Left forelimb (tissue), 1 donor: ENCODE measurements at regions not wholly inside any gene's neighbourhood (a gene's known extent, or its start where the extent isn't known, plus 50 kb on each side); places are given as distances from the start of the nearest gene placed in this dataset.
A peak's percentile ranks its signal among the peaks of the same experiment; 100 is the strongest.

Experiments used
- DNase-seq: peaks from one replicate; pipeline ENCODE4 v3.0.0-alpha.2; 2018; ENCODE audit warnings: low spot score

GRCh38 chr16:80079072-80079471 is 461.7 kb upstream of the DYNLRB2 start:
- DNase-seq, result no peak

DNA sequence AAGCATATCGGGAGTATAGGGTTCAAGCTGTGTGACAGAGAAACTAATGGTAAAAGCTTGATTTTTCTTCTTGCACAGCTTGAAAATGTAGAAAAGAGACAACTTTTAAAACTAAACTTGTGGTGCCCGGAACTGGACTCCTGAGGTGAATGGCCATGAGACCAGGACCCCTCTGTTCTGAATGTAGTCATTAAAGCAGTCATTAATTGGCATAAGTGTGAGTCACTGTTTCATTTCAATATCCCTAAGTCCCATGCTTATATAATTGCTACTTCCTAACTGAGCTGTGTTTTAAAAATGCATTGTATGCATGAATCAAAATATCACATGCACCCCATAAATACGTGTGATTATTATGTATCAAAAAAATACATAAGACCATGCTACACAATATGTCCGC is 463.1 kb upstream of the DYNLRB2 start:
- DNase-seq, result no peak

DNA sequence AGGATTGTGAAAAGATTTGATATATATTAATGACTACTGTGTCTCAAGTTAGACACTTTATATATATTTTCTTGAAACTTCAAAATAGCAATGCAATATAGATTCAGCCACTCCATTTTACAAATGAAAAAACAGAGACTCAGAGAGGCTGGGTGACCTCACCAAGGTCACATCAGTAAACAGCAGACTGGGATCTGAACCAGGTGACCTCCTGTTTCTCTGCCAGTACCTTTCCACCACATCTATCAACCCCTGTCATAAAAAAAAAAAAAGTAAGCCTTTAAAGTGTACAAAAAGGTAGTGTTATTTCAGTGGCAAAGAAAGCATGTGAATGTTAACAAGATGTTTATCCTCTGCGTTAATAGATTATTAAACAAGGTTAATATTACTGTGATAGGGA is 466.5 kb upstream of the DYNLRB2 start:
- DNase-seq, result no peak

- DNase-seq, result no peak
Measured at GRCh38 chr16:80071964-80072456, 468.8 kb upstream of the DYNLRB2 start.

DNA sequence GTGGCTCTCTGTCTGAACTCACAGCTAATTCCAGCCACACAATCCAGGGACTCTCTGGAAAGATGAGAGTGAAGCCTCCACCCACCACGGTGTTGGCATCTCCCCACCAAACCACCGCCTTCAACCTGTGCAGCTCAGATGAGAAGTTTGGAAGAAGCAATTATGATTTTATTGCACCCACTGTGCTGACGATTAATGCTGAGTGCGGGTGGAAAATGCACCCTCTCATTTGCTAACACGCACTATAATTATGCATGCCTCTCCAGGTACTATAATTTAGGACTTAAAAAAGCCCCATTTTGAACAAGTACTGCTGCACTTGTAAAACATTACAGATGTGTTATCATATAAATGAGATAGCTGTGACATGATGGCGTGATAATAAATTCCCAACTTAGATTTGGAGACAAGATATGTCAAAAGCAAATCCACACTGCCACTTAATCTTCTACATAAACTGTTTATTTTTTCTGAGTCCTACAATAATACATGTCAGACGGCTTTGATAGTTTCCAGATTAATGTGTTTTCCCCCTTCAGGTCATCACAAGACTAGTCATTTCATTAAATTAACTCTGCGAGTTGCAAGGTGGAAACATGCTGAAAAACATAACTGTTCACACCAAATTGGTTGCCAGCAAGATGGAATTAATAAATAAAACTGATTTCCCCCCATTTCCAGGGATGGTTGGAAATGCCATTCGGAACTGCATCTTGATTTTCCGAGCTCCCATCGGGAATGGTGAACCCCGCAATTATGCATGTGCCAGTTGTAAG is 466.5 kb upstream of the MAF start:
- DNase-seq, result no peak

DNA sequence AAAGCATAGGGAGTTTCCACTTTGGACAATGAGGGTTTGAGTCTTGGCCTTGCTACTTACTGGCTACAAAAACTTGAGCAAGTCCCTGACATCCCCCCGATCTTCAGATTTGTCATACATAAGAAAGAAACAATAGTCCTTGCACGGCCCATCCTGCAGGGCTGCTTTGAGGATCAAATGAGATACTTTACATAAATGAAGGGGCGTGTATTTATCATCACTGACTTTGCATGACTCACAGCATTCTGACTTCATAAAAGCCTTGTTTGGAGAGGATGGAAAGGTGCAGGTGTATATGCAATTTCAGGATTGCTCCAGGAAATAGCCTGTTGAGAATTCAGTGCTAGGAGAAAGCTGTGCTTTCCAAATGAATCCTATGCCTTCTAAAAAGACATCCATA is 465.0 kb upstream of the MAF start:
- no peak for DNase-seq

DNA sequence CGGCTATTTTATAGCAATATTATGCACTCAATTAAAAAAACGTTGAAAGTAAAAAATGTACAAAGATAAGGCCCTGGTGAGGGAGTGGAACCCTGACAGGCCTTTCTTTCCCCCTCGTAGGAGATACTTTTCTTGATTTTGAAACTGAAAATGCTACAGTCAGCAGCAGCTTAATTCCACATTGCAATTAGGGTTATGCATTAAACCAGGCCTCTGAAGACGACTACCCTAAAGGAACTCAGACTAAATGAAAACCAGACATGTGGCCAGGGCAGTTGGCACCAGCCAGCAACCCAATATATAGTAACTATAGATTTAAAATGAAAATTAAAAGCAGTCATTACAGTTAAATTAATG is 463.2 kb upstream of the MAF start:
- DNase-seq, result no peak

GRCh38 chr16:80063031-80063712 is 462.6 kb upstream of the MAF start:
- no peak for DNase-seq

- DNase-seq, result no peak
Measured at GRCh38 chr16:80062361-80063030, 462.0 kb upstream of the MAF start.

DNA sequence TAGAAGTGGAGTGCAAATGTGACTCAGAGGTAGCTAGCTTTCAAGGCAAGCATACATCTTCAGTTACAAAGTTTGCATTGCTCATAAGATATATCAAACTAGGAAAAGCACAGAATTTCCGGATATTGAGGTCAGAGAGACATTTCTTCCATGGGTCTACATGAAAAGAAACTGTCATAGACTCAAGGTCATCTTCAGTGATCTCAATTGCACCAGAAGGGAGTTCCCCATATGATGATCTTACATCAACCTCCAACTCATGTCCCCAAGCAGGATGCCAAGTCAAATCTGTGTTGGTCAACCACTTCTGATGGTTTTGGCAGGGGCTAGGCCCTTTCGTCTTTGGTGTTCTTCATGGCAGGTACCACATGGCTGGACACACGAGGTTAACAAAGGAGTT is 459.9 kb upstream of the MAF start:
- no peak for DNase-seq

DNA sequence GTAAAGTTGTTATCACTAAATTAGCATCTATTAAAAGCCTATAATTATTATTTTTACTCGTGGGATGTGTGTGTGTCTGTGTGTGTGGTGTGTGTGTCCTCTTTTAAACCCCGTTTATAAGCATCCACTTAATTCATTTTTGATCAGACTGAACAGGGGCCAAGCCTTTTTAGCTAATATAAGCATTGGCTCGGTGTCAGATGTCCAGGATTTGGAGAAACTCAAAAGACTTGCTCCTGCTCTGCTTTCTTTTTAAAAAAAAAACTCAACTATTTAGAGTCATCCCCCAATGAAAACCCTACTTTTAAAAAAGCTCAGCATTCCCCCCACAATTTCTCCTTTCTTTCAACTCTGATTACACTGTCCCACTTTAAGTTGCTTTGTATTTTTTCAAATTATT is 459.3 kb upstream of the MAF start:
- no peak for DNase-seq

DNA sequence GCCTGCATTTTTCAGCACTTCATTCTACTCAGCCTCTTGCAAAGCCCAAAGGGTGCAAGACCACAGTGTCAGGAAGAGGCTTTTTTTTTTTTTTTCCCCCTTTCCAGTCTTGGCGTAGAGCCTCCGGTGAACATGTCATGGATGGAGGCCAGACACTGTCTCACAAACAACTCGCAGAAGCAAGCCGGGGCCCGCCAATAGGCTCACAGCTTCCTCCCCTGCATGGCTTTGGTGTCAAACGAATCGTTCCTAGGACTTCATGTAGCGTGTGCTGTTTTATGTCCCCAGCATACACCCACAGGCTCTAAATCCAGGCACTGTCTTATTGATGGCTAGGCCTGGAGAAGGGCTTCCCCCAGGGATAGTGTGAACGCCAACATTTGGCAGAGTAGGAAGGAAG is 457.7 kb upstream of the MAF start:
- DNase-seq, result peak; percentile 69

GRCh38 chr16:80056324-80056723 is 455.8 kb upstream of the MAF start:
- DNase-seq, result no peak

DNA sequence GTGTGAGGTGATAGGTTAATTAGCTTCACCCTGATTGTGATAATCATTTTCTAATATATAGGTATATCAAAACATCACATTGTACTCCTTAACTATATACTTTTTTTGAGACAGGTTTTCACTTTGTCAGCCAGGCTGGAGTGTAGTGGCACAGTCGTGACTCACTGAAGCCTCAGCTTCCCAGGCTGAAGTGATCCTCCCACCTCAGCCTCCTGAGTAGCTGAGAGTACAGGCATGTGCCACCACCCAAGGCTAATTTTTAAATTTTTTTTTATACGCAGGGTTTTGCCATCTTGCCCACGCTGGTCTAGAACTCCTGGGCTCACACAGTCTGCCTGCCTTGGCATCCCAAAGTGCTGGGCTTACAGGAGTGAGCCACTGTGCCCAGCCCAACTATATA is 455.3 kb upstream of the MAF start:
- DNase-seq, result no peak

GRCh38 chr16:80054647-80055046 is 454.1 kb upstream of the MAF start:
- DNase-seq, result no peak

DNA sequence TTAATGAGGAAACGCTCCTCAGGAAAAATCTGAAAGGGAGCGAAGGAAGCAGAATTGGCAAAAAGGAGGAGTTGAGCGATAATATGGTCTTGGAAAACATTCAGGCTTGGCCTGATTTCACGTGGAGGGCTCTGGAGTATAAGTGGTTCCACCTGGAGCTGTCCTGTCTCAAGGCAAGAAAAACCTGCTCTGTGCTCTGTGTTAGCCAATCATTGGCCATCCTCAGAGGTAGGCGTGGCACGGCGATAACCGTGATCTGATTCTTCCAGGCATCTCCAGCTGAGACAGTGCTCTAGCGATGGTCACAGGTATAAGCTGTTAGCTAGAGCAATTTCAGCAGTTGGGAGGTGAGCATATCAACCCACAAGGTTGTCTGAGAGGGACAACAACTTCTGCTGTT is 450.5 kb upstream of the MAF start:
- DNase-seq, result no peak

DNA sequence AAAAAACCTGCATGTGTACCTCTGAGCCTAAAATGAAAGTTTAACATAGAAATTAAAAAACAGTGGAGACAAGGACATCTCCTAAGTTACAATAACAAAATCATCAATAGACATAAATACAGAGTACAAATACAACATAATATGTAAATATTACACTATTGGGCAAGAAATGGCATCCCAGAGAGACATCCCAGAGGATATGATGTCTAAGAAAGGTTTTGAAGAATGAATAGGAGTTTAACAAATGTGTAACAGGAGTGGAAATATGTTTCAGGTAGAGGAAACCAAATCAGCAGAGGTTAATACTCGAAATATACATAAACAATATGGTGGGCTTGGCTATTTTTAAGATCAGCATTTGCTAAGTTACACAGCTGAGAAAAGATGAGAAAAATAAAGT is 447.7 kb upstream of the MAF start:
- no peak for DNase-seq

DNA sequence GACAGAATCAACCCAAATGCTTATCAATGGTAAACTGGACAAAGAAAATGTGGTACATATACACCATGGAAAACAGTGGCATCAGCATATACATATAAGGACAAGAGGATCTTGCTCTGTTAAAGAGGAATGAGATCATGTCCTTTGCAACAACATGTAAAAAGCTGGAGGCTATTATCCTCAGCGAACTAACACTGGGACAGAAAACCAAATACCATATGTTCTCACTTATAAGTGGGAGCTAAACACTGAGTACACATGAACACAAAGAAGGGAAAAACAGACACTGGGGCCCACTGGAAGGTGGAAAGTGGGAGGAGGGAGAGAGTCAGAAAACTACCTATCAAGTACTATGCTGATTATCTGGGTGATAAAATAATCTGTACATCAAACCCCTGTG is 447.3 kb upstream of the MAF start:
- DNase-seq, result no peak

DNA sequence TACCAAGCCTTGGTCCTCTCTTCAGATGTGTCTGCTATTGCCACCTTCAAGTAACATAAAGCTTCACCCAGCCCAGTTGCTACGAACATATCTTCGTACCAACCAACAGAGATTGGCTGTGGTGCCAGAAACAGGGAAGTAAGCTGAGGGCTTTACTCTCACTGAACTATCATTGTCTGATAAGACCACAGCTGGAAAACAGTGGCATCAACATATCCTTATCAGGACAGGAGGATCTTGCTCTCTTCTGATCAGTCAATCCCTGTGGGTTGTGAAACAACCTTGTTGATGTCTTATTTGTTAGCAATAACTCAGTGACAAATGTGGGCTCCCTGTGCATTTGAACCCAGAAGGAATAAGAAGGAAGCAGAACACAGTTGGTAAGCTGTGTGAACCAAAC is 446.3 kb upstream of the MAF start:
- DNase-seq, result no peak

- DNase-seq, result no peak
Measured at GRCh38 chr16:80046261-80046660, 445.7 kb upstream of the MAF start.

DNA sequence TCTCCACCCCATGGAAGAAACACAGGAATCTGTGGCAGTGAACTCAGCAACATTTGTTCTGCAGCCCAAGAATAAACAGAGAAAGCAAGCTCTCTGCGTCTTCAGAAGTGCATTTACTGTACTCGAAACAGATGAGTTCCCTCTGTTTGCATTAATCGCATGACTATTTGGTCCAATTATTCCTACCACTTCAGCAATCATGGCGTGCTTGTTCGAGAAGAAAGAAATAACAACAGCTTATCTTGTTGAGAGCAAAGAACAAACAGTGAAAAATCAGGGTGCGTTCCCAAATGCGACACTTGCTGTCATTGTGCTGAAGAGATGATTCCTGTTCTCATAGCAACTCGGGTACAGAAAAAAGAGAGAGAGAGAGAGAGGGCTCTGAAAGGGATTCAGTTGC is 445.3 kb upstream of the MAF start:
- no peak for DNase-seq

DNA sequence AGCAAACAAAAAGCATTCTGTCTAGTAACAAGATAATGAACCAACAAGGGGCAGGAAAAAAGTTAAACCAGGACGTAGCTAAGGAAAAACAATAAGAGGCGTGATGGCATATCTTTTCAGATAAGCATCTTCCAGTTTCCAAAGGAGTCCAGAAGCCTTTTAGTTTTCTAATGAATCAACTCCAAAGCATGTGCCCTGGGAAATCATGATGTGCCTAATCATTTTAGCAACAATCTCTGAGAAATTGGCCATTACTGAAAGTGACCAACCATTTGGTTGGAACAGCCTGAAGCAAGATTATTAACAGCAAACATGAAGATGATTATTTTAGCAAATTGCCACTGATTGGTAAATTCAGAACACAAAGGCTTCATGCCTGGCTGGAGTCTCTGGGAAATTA is 440.9 kb upstream of the MAF start:
- no peak for DNase-seq

- DNase-seq, result no peak
Measured at GRCh38 chr16:80040814-80041213, 440.3 kb upstream of the MAF start.
